Hepatocyte (in vitro differentiated cells): ENCODE measurements at regions not wholly inside any gene's neighbourhood (a gene's known extent, or its start where the extent isn't known, plus 50 kb on each side); places are given as distances from the start of the nearest gene placed in this dataset.

Source experiments
- EZH2phosphoT487 ChIP-seq: fragments of 200-600 bp; sonication (generic); IDR thresholded peaks from one replicate; pipeline ENCODE4 v1.6.1; 2018; ENCODE audit warnings: antibody characterized with exemption, mild to moderate bottlenecking, low read depth, moderate library complexity; ENCODE audit not compliant: unreplicated experiment, severe bottlenecking
- TF ChIP-seq, protein P1 (sequence below): fragments of 200-600 bp; sonication (generic); IDR thresholded peaks from 2 replicates; pipeline ENCODE4 v1.5.1; 2016; ENCODE audit warnings: antibody characterized with exemption, mild to moderate bottlenecking; ENCODE audit not compliant: poor library complexity

DNA sequence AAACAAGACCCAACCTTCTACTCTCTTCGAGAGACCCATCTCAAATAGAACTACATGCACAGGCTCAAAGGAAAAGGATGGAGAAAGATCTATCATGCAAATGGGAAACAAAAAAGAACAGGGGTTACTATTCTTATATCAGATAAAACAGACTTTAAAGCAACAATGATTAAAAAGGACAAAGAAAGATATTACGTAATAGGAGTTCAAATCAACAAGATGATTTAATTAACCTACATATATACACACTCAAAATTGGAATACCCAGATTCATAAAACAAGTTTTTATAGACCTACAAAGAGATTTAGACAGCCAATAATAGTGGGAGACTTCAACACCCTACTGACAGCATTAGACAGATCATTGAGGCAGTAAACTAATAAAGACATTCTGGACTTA, 536.6 kb upstream of the RAG2 start:
- TF ChIP-seq, protein P1, sequence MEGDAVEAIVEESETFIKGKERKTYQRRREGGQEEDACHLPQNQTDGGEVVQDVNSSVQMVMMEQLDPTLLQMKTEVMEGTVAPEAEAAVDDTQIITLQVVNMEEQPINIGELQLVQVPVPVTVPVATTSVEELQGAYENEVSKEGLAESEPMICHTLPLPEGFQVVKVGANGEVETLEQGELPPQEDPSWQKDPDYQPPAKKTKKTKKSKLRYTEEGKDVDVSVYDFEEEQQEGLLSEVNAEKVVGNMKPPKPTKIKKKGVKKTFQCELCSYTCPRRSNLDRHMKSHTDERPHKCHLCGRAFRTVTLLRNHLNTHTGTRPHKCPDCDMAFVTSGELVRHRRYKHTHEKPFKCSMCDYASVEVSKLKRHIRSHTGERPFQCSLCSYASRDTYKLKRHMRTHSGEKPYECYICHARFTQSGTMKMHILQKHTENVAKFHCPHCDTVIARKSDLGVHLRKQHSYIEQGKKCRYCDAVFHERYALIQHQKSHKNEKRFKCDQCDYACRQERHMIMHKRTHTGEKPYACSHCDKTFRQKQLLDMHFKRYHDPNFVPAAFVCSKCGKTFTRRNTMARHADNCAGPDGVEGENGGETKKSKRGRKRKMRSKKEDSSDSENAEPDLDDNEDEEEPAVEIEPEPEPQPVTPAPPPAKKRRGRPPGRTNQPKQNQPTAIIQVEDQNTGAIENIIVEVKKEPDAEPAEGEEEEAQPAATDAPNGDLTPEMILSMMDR: no peak
- TF ChIP-seq EZH2phosphoT487: no peak
